Frontal cortex (tissue), 3 donors: ENCODE measurements at regions not wholly inside any gene's neighbourhood (a gene's known extent, or its start where the extent isn't known, plus 50 kb on each side); places are given as distances from the start of the nearest gene placed in this dataset.

Source experiments
- DNase-seq, 2 donors: peaks; one replicate each; pipeline ENCODE4 v3.0.0; 2012; ENCODE audit warnings: low spot score in 2 of 2
- FAIRE-seq: peaks from 2 replicates; lab custom pipeline; 2012; peaks lifted over from hg19 to GRCh38; lab: Jason Lieb, UNC
- donor health status: control.
- donor health status: control.
- donor health status: control.

- DNase-seq (peak; percentile 37 to 42), FAIRE-seq (no peak)
These were observed 107.4 kb upstream of the KCTD1 start for GRCh38 chr18:26655525-26656430.

- FAIRE-seq = no peak
- no peak for DNase-seq
These were observed 106.5 kb upstream of the KCTD1 start for GRCh38 chr18:26654616-26655524.

DNA sequence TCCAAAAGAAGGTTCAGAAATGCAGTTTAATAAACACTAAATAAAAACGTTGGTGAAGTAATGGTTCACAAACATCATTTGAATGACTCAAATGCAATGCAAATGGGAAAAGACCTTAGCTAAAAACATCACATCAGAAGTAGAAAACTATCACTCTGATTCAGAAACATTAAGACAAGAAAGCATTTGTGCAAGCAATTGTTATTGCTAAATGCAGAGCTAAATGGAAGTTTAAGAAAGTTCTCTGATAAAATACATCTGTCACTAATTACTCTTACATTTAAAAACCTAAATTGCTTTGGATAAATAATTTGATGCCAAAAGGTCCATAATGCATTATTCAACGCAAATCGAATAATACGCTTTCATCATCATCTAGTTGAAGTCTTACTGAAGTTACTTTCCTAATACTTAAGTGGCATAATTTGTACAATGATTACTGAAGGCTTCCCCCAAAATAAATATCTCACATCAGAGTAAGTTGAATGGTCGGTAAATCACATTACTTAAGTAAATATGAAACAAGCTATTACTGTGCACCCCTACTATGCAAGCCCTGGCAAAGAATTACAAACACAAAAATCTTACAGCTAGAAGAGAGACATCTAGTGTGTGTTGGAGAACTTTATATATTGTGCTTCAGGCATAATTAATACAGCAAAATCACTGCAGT, 105.7 kb upstream of the KCTD1 start:
- FAIRE-seq (no peak), DNase-seq (no peak)

DNA sequence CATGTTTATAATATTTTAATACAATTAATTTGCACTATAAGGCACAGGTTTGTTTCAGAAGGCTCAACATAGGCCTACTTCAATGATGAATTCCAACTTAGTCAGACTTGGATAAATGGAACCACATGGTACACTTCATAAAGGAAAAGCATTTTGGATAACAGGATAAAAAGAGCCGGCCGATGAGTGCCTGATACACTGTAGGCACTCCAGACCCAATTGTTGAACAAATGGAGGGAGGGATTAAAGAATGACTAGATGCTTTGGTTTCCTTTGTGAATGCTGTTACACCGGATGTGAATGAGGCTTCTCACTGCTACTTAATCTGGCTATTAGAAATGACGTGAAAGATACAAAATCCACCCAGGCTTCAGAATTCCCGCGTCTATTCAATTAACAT, 104.1 kb upstream of the KCTD1 start:
- DNase-seq = no peak

DNA sequence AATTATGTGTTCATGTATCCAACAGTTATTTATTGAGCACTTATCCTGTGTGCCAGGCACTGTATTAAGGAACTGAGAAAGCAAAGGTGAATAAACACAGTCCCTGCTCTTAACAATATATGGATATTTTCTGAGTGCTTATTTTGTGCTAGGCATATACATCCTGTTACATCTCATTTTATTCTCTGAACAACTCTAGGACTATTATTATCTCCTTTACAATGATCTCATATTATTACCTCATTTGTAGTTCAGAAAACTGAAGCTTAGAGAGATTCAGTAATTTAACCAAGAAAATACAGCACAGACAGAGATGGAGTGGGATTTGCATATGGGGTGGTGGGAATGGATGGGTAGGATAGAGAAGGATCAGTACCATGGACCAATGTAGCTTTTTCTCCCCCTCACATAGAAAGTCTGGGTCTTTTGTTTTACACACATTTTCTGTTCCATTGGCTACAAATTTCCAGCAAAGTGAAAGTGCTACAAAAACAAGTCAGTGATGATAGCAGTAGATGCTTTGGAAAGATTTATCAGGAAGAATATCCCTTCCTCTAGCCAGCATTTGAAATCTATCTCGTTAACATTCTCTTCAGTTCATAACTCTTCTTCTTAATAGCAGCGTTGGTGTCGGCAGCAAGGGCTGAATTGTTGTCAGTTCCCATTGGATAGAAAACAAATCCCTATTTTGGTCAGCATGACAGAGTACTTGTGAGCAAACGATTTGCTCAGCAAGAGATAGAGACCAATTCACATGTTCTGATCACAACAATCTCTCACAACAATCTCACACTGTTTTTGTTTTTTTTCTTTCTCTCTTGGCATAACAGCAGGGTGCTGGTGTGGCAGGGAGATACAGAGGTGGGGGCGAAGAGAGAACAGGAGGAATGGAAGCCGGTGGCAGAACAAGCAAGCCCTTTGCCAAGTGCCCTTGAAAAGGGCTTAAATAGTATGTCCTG, 102.2 kb upstream of the KCTD1 start:
- FAIRE-seq = no peak
- DNase-seq = peak in 1 of 2 donors; percentile 48

More for the DNA sequence above, 104.1 kb upstream of the KCTD1 start:
- FAIRE-seq = no peak

DNA sequence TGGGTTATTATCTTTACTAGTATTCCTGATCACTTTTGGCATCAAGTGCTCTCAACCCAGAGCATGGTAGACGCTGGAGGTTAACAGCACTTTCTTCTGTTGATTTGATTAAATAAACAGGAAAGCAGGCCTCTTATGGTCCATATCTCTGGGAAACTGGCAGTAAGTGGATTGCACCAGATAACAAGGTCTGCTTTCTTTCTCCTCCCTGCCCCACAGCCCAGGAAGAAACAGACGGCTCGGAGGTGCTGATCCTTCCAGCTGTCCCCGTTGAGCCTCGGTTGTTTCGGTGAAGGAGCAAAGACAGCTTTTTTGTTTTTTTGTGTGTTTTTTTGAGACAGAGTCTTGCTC, 100.8 kb upstream of the KCTD1 start:
- DNase-seq = no peak
- no peak for FAIRE-seq

GRCh38 chr18:26648509-26649192, 100.3 kb upstream of the KCTD1 start:
- DNase-seq = no peak

DNA sequence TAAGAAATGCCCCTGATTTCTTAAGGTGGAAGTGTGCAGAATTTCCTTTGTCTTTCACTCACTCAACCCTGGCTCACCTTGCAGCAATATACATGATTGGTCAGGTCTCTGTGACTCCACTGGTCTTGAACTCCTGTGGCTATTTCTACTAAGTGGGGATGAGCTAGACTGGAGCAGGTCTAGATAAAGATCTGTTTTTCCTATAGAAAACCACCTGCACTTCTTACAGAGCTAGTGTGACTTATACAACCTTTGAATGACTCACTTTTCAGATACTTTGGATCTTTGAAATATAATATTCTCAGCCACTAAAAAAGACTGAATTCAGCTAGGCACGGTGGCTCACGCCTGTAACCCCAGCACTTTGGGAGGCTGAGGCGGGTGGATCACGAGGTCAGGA, 98.5 kb upstream of the KCTD1 start:
- no peak for FAIRE-seq
- DNase-seq = no peak

More at GRCh38 chr18:26648509-26649192, 100.3 kb upstream of the KCTD1 start:
- no peak for FAIRE-seq

GRCh38 chr18:26642440-26643348, 94.3 kb upstream of the KCTD1 start:
- FAIRE-seq = no peak
- DNase-seq = no peak

DNA sequence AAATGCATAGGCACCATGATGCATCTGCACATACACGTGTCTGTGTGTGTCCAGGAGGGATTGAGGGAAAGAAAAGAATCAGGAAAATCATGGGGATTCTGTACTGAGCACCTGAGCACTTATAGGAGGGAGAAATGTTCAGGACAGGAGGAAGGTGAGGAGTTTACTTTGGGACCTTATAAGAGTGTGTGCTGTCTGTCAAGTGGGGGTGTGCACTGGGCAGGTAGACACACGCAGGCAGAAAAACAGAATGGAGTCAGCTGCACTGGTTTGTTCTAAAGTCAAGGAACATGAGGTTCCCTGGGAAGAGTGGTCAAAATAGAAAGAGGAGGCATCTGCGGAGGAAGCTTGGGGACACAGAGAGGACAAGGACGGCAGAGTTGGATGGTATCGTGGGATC, 92.2 kb upstream of the KCTD1 start:
- FAIRE-seq = no peak
- no peak for DNase-seq

- FAIRE-seq = no peak
- no peak for DNase-seq
These were observed 90.8 kb upstream of the KCTD1 start for GRCh38 chr18:26639149-26639548.

GRCh38 chr18:26637983-26638382, 89.6 kb upstream of the KCTD1 start:
- DNase-seq = no peak
- no peak for FAIRE-seq

- FAIRE-seq (no peak), DNase-seq (no peak)
These were observed 89.0 kb upstream of the KCTD1 start for GRCh38 chr18:26637324-26637723.

- DNase-seq (no peak), FAIRE-seq (no peak)
These were observed 87.1 kb upstream of the KCTD1 start for GRCh38 chr18:26635466-26635865.

DNA sequence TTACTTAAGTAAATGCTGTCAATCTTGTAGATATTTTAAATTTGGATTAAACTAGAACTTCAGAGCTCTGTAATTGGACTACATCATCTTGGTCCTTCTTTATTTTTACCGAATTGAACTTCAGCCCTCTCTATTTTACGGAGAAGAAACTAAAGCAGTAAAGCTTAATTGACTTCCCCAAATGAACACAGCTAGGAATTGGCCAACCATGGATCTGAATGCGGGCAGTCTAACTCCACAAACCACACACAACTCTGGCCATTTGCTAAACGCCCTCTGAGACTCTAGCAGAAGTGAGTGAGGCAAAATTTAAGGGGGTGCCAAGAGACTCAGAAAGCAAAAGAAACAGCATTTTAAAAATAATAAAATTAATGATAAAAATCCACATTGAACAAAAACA, 86.3 kb upstream of the KCTD1 start:
- no peak for FAIRE-seq
- DNase-seq = no peak

DNA sequence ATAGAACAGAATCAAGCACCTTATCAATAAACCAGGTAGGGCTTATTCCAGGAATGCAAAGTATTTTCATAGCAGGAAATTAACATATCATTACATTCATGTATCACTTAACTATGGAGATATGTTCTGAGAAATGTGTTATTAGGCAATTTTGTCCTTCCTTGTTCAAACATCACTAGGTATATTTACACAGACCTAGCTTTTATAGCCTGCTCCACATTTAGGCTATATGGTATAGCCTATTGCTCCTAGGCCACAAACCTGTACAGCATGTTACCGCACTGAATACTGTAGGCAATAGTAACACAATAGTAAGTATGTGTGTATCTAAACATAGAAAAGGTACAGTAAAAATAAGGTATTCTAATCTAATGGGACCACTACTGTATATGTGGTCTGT, 82.8 kb upstream of the KCTD1 start:
- FAIRE-seq (no peak), DNase-seq (no peak)

DNA sequence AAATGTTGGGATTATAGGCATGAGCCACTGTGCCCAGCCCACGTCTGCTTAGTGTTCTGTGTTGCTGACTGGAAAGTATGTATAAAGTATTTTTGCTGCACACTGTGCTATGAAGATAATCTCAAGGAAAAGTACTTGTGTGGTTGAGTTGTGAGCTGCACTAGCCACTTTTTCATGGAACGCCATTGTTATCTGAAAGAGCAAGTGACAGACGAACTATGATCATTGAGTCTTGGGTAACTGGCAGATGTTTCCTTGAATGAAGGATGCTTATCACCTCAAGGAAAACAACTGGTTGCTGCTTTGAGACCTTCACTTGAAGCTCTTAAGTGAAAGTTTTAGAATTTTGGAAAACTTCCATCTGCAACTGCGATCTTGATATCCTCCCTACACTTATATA, 82.2 kb upstream of the KCTD1 start:
- no peak for FAIRE-seq
- no peak for DNase-seq

DNA sequence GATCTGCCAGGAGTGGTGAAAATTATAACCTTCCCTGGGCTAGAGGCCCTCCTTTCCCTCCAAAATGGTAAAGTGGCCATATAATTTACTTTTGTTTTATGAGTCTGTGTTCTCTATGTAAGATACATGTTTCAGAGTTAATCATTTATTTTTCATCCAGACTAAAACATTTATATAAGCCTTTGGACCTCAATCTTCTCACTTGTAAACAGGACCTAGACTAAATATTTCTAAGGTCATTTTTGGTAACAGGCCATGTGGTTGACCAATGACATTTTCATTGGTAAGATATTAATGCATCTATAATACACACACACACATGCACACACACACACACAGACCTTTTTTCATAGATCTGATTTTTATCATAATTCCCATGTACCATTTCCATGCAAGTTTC, 79.7 kb upstream of the KCTD1 start:
- no peak for DNase-seq
- no peak for FAIRE-seq
